ENCODE measurements at regions not wholly inside any gene's neighbourhood (a gene's known extent, or its start where the extent isn't known, plus 50 kb on each side); places are given as distances from the start of the nearest gene placed in this dataset.

DNA sequence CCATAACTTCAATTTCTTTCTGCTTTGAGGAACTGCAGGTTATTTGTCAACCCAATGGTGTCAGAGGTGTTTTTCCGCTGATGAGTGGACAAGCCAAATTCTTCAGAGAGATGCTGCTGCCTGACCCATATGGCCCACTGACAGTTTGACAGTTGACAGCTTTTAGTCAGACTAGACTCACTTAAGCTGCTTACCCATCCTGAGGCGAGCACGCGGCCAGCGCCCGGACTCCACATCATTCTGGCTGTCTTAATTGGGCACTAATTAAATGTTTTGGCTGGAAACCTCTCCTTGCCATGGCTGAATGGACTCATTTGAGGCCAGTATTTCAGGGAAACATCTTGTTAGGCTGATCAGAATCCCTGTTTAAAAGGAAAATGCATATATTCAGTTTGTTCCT is 316.1 kb upstream of the FANCL start:
- H3K4me2 ChIP-seq (ENCODE audit: low read length): no peak overlapping the region

DNA sequence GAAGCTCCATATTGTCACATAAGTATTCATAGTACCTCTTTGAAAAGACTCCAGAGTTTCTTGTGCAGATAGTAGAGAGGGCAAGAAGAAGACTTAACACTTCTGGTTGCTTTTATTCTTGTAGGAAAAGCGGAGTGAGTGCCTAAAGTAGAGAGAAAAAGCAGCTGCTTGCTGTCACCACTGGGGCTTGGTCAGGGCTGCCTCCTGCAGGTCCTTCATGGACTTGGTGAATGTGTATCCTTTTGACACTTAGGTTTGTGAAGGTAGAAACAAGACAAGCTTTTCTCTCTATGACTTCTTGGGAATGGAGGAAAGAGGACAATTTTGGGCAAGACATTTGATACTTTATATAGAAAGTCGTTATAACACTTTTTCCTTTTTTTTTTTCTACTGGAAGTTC is 312.8 kb upstream of the FANCL start:
- Histone ChIP-seq H3K79me2 (ENCODE audit: insufficient read depth, low read length) (no peaks in the 10 kb centered on the region), H3K4me2 (ENCODE audit: low read length) (no peak overlapping the region)
- no peak for TF ChIP-seq EZH2 (IDR thresholded peaks at IDR 0.05; ENCODE audit: borderline replicate concordance, low read length)
- TF ChIP-seq, protein P1, sequence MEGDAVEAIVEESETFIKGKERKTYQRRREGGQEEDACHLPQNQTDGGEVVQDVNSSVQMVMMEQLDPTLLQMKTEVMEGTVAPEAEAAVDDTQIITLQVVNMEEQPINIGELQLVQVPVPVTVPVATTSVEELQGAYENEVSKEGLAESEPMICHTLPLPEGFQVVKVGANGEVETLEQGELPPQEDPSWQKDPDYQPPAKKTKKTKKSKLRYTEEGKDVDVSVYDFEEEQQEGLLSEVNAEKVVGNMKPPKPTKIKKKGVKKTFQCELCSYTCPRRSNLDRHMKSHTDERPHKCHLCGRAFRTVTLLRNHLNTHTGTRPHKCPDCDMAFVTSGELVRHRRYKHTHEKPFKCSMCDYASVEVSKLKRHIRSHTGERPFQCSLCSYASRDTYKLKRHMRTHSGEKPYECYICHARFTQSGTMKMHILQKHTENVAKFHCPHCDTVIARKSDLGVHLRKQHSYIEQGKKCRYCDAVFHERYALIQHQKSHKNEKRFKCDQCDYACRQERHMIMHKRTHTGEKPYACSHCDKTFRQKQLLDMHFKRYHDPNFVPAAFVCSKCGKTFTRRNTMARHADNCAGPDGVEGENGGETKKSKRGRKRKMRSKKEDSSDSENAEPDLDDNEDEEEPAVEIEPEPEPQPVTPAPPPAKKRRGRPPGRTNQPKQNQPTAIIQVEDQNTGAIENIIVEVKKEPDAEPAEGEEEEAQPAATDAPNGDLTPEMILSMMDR (IDR thresholded peaks at IDR 0.05; ENCODE audit: low read length): no peak

More for the DNA sequence above, 316.1 kb upstream of the FANCL start:
- no peaks in the 10 kb centered on the region for H4K20me1 ChIP-seq (ENCODE audit: insufficient read depth, low read length)
- no peaks in the 10 kb centered on the region for H3K79me2 ChIP-seq (ENCODE audit: insufficient read depth, low read length)
- no peaks in the 10 kb centered on the region for H3K36me3 ChIP-seq (ENCODE audit: insufficient read depth, low read length)
- H3K27me3 ChIP-seq (ENCODE audit: insufficient read depth, low read length): no peaks in the 10 kb centered on the region
- no peaks in the 10 kb centered on the region for H3K4me1 ChIP-seq (ENCODE audit: insufficient read depth, low read length, severe bottlenecking)
- no peaks in the 10 kb centered on the region for H3K9me2 ChIP-seq (ENCODE audit: low read depth, low read length)
- H3K9me3 ChIP-seq (ENCODE audit: low read length): no peaks in the 10 kb centered on the region
- no peak overlapping the region for H2AFZ ChIP-seq (ENCODE audit: low read length)
- no peaks in the 10 kb centered on the region for H3F3A ChIP-seq (ENCODE audit: insufficient read depth, low read length)
- no peak overlapping the region for H3K27ac ChIP-seq (ENCODE audit: low read depth, low read length, poor library complexity, severe bottlenecking)
- TF ChIP-seq, protein P1 (IDR thresholded peaks at IDR 0.05; ENCODE audit: low read length): no peak
- H3K9ac ChIP-seq (ENCODE audit: low read length): no peak overlapping the region
- no peak overlapping the region for H3K4me3 ChIP-seq (ENCODE audit: low read depth, low read length, poor library complexity, severe bottlenecking)

DNA sequence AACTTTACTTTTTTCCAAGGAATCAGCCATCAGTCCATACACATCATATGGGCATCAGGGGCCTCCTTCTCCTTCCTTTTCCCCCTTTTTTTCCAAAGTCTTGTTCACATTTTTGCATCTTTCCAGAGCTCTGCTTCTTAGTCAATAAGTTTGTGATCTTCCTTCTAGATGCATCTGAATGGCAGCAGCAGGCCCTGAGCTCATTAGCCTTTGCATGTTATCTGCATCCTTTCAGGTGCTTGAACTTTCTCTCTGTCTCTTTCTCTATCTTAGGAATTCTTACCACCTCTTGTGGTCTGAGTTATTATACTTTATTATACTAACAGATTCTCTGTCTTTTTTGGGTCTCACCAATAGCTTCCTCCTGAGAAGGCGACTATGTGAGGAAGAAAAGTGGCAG is 312.4 kb upstream of the FANCL start:
- Histone ChIP-seq H3K9me2 (ENCODE audit: low read depth, low read length) (no peaks in the 10 kb centered on the region), H3K4me2 (ENCODE audit: low read length) (no peak overlapping the region), H3K9ac (ENCODE audit: low read length) (no peak overlapping the region), H3K4me1 (ENCODE audit: insufficient read depth, low read length, severe bottlenecking) (no peaks in the 10 kb centered on the region), H3K27me3 (ENCODE audit: insufficient read depth, low read length) (no peaks in the 10 kb centered on the region), H4K20me1 (ENCODE audit: insufficient read depth, low read length) (no peaks in the 10 kb centered on the region), H3K36me3 (ENCODE audit: insufficient read depth, low read length) (no peaks in the 10 kb centered on the region), H2AFZ (ENCODE audit: low read length) (no peak overlapping the region), H3K4me3 (ENCODE audit: low read depth, low read length, poor library complexity, severe bottlenecking) (no peak overlapping the region), H3F3A (ENCODE audit: insufficient read depth, low read length) (no peaks in the 10 kb centered on the region), H3K27ac (ENCODE audit: low read depth, low read length, poor library complexity, severe bottlenecking) (no peak overlapping the region), H3K9me3 (ENCODE audit: low read length) (no peaks in the 10 kb centered on the region), H3K79me2 (ENCODE audit: insufficient read depth, low read length) (no peaks in the 10 kb centered on the region)
- TF ChIP-seq, protein P1 (IDR thresholded peaks at IDR 0.05; ENCODE audit: low read length): no peak
- TF ChIP-seq EZH2 (IDR thresholded peaks at IDR 0.05; ENCODE audit: borderline replicate concordance, low read length): no peak

More for the DNA sequence above, 312.8 kb upstream of the FANCL start:
- Histone ChIP-seq H3F3A (ENCODE audit: insufficient read depth, low read length) (no peaks in the 10 kb centered on the region), H3K27me3 (ENCODE audit: insufficient read depth, low read length) (no peaks in the 10 kb centered on the region), H3K36me3 (ENCODE audit: insufficient read depth, low read length) (no peaks in the 10 kb centered on the region), H3K4me3 (ENCODE audit: low read depth, low read length, poor library complexity, severe bottlenecking) (no peak overlapping the region), H2AFZ (ENCODE audit: low read length) (no peak overlapping the region), H3K9me3 (ENCODE audit: low read length) (no peaks in the 10 kb centered on the region), H3K9ac (ENCODE audit: low read length) (no peak overlapping the region), H3K27ac (ENCODE audit: low read depth, low read length, poor library complexity, severe bottlenecking) (no peak overlapping the region), H4K20me1 (ENCODE audit: insufficient read depth, low read length) (no peaks in the 10 kb centered on the region), H3K9me2 (ENCODE audit: low read depth, low read length) (no peaks in the 10 kb centered on the region), H3K4me1 (ENCODE audit: insufficient read depth, low read length, severe bottlenecking) (no peaks in the 10 kb centered on the region)

Measured in OCI-LY1 (cell line).